H9 (cell line): ENCODE measurements at regions not wholly inside any gene's neighbourhood (a gene's known extent, or its start where the extent isn't known, plus 50 kb on each side); places are given as distances from the start of the nearest gene placed in this dataset.

Experiments
- DNase-seq: peaks from one replicate; pipeline ENCODE4 v3.0.0-alpha.2; 2017
- H2AFZ ChIP-seq: one replicate; pipeline ENCODE4 v1.6.1; 2013; ENCODE audit warnings: mild to moderate bottlenecking, low read length, control low read depth, moderate library complexity
- H2AK5ac ChIP-seq: 2 replicates; pipeline ENCODE4 v1.6.1; 2013; ENCODE audit warnings: low read length, control low read depth, mixed read lengths; ENCODE audit not compliant: insufficient read length
- H2BK120ac ChIP-seq: one replicate; pipeline ENCODE4 v1.6.1; 2013; ENCODE audit warnings: low read depth, mild to moderate bottlenecking, low read length, control low read depth, inconsistent platforms; ENCODE audit not compliant: poor library complexity, severe bottlenecking
- H2BK12ac ChIP-seq: 2 replicates; pipeline ENCODE4 v1.6.1; 2013; ENCODE audit warnings: low read length, control low read depth, mixed read lengths, low read depth; ENCODE audit not compliant: insufficient read length
- H2BK15ac ChIP-seq: 2 replicates; pipeline ENCODE4 v1.6.1; 2013; ENCODE audit warnings: low read depth, low read length, control low read depth
- H2BK20ac ChIP-seq: one replicate; pipeline ENCODE4 v1.6.1; 2013; ENCODE audit warnings: low read depth, mild to moderate bottlenecking, low read length, control low read depth, inconsistent platforms; ENCODE audit not compliant: poor library complexity, severe bottlenecking
- H2BK5ac ChIP-seq: 2 replicates; pipeline ENCODE4 v1.6.1; 2013; ENCODE audit warnings: low read length, control low read depth, mixed read lengths; ENCODE audit not compliant: insufficient read length
- H3K14ac ChIP-seq: 2 replicates; pipeline ENCODE4 v1.6.1; 2013; ENCODE audit warnings: low read length, control low read depth; ENCODE audit not compliant: insufficient read depth
- H3K18ac ChIP-seq: 2 replicates; pipeline ENCODE4 v1.6.1; 2013; ENCODE audit warnings: low read depth, mild to moderate bottlenecking, mixed read lengths, low read length, control low read depth; ENCODE audit not compliant: insufficient read length
- H3K23ac ChIP-seq: 2 replicates; pipeline ENCODE4 v1.6.1; 2013; ENCODE audit warnings: low read length, control low read depth, mixed read lengths, low read depth; ENCODE audit not compliant: insufficient read length
- H3K23me2 ChIP-seq: 2 replicates; pipeline ENCODE4 v1.6.1; 2013; ENCODE audit warnings: low read depth, mild to moderate bottlenecking, mixed read lengths, low read length, control low read depth; ENCODE audit not compliant: insufficient read length, poor library complexity, severe bottlenecking
- H3K27ac ChIP-seq: 2 replicates; pipeline ENCODE4 v1.5.1; 2013; ENCODE audit warnings: low read length, control low read depth, mixed read lengths, low read depth; ENCODE audit not compliant: insufficient read length
- H3K27me3 ChIP-seq: 2 replicates; pipeline ENCODE4 v1.6.1; 2013; ENCODE audit warnings: low read length, control low read depth, inconsistent platforms; ENCODE audit not compliant: insufficient read depth
- H3K4ac ChIP-seq: 2 replicates; pipeline ENCODE4 v1.6.1; 2013; ENCODE audit warnings: low read depth, mild to moderate bottlenecking, control low read depth, inconsistent platforms, low read length, moderate library complexity
- H3K4me1 ChIP-seq: 2 replicates; pipeline ENCODE4 v1.6.1; 2013; ENCODE audit warnings: low read length, control low read depth, inconsistent platforms; ENCODE audit not compliant: insufficient read depth
- H3K4me2 ChIP-seq: 2 replicates; pipeline ENCODE4 v1.6.1; 2013; ENCODE audit warnings: low read length, control low read depth, mixed read lengths; ENCODE audit not compliant: insufficient read length, insufficient read depth
- H3K56ac ChIP-seq: 2 replicates; pipeline ENCODE4 v1.6.1; 2013; ENCODE audit warnings: low read depth, mild to moderate bottlenecking, mixed read lengths, low read length, control low read depth; ENCODE audit not compliant: insufficient read length
- H3K79me1 ChIP-seq: 2 replicates; pipeline ENCODE4 v1.6.1; 2013; ENCODE audit warnings: low read depth, mild to moderate bottlenecking, moderate library complexity, low read length, control low read depth, inconsistent platforms; ENCODE audit not compliant: insufficient read depth, poor library complexity, severe bottlenecking
- H3K79me2 ChIP-seq: 2 replicates; pipeline ENCODE4 v1.6.1; 2013; ENCODE audit warnings: low read length, control low read depth, inconsistent platforms; ENCODE audit not compliant: insufficient read depth
- H3K9ac ChIP-seq: 2 replicates; pipeline ENCODE4 v1.6.1; 2013; ENCODE audit warnings: low read length, control low read depth, mixed read lengths; ENCODE audit not compliant: insufficient read length; ENCODE audit errors: extremely low read depth
- H3K9me3 ChIP-seq: one replicate; pipeline ENCODE4 v1.6.1; 2013; ENCODE audit warnings: low read depth, low read length, inconsistent platforms; ENCODE audit not compliant: control insufficient read depth
- H3T11ph ChIP-seq: one replicate; pipeline ENCODE4 v1.6.1; 2013; ENCODE audit warnings: mild to moderate bottlenecking, low read length, control low read depth, inconsistent platforms
- H4K20me1 ChIP-seq: one replicate; pipeline ENCODE4 v1.6.1; 2013; ENCODE audit not compliant: control insufficient read depth, insufficient read length, insufficient read depth
- H4K5ac ChIP-seq: 2 replicates; pipeline ENCODE4 v1.6.1; 2013; ENCODE audit warnings: low read depth, mild to moderate bottlenecking, mixed read lengths, low read length, control low read depth; ENCODE audit not compliant: insufficient read length
- H4K8ac ChIP-seq: replicated peaks from 2 replicates; pipeline ENCODE4 v1.6.1; 2013; ENCODE audit warnings: low read length, control low read depth, mixed read lengths, low read depth; ENCODE audit not compliant: insufficient read length
- H4K91ac ChIP-seq: 2 replicates; pipeline ENCODE4 v1.6.1; 2013; ENCODE audit warnings: low read depth, mild to moderate bottlenecking, moderate library complexity, mixed read lengths, low read length, control low read depth; ENCODE audit not compliant: insufficient read length
- H3K27ac Mint-ChIP-seq, 3 experiments: 2 replicates in 2 of 3; 3 replicates in 1 of 3; pipeline ENCODE4 v1.8.0; 2020 to 2021; ENCODE audit warnings: mixed read lengths in 3 of 3, mild to moderate bottlenecking in 1 of 3, moderate library complexity in 1 of 3
- H3K27me3 Mint-ChIP-seq: 2 replicates; pipeline ENCODE4 v1.8.0; 2021; ENCODE audit warnings: low read depth, mild to moderate bottlenecking, moderate library complexity, mixed read lengths
- H3K36me3 Mint-ChIP-seq, 3 experiments: 2 replicates in 2 of 3; 3 replicates in 1 of 3; pipeline ENCODE4 v1.8.0; 2020 to 2021; ENCODE audit warnings: low read depth in 3 of 3, mixed read lengths in 3 of 3; ENCODE audit not compliant: insufficient read depth in 1 of 3
- H3K4me1 Mint-ChIP-seq, 2 experiments: 2 replicates each; pipeline ENCODE4 v1.8.0; 2020; ENCODE audit warnings: mixed read lengths in 2 of 2
- H3K4me3 Mint-ChIP-seq, 2 experiments: 2 replicates in 1 of 2; 3 replicates in 1 of 2; pipeline ENCODE4 v1.8.0; 2020 to 2021; ENCODE audit warnings: mild to moderate bottlenecking in 2 of 2, mixed read lengths in 2 of 2, moderate library complexity in 1 of 2
- H3K9me3 Mint-ChIP-seq, 2 experiments: 2 replicates in 1 of 2; 3 replicates in 1 of 2; pipeline ENCODE4 v1.8.0; 2020; ENCODE audit warnings: mild to moderate bottlenecking in 2 of 2, mixed read lengths in 2 of 2, moderate library complexity in 1 of 2
- WGBS: extraction: QIAGEN DNeasy Blood & Tissue Kit; methylation state at CpG from one replicate; pipeline ENCODE4 v1.1.7; 2013; ENCODE audit warnings: missing lambda C conversion rate, low lambda C conversion rate, mixed read lengths; ENCODE audit not compliant: insufficient read length; ENCODE audit errors: extremely low coverage; 5-methylcytosine and 5-hydroxymethylcytosine counted together
- TF ChIP-seq, protein P1 (sequence below): fragments of 200-600 bp; sonication (generic); conservative IDR thresholded peaks from 3 replicates; pipeline ENCODE4 v1.8.0; 2021; ENCODE audit warnings: antibody characterized with exemption, mild to moderate bottlenecking

DNA sequence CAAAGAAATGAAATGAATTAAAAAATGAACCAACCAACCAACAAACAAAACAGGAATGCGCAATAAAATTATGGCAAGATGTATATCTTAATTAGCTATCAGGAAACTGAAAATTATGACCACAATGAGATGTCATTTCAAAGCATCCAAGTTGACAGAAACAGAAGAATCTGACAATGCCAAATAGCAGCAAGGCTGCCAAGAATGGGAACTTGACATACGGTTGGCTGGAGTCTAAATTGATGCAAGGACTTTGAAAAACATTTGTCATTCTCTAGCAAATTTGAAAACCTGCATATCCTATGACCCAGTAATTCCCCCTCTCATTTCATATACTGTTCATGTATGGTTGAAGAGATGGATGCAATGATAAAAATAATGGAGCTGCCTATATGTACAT is 1262.6 kb downstream of the TBC1D22A start:
- H3K27me3 Mint-ChIP-seq: peaks cover 7% of the 10 kb centered on the region
- Histone ChIP-seq H3K27me3 (no peaks in the 10 kb centered on the region; the same call in 1 of the 2 replicates), H4K5ac (no peak overlapping the region), H2BK12ac (no peak overlapping the region), H4K20me1 (no peaks in the 10 kb centered on the region), H2AFZ (no peak overlapping the region), H3K79me1 (no peaks in the 10 kb centered on the region), H3K18ac (no peak overlapping the region), H2BK20ac (no peak overlapping the region), H3K79me2 (no peaks in the 10 kb centered on the region), H2AK5ac (no peak overlapping the region), H3K9me3 (peaks cover 6% of the 10 kb centered on the region), H3K27ac (no peak overlapping the region), H3K9ac (no peak overlapping the region), H3K4ac (no peak overlapping the region), H4K8ac (no peak overlapping the region), H3K23me2 (no peaks in the 10 kb centered on the region), H3K23ac (no peak overlapping the region), H2BK5ac (no peak overlapping the region), H2BK15ac (no peak overlapping the region), H3K4me1 (no peaks in the 10 kb centered on the region), H4K91ac (no peak overlapping the region), H3T11ph (no peak overlapping the region), H2BK120ac (no peak overlapping the region), H3K4me2 (no peak overlapping the region), H3K56ac (no peak overlapping the region), H3K14ac (no peak overlapping the region)
- H3K4me3 Mint-ChIP-seq: no peak overlapping the region
- DNase-seq: no peak
- no CpG with 5 or more reads among the region's 2 CpGs for WGBS
- peaks cover 7 to 9% (median 8%) of the 10 kb centered on the region in 3 experiments for H3K36me3 Mint-ChIP-seq
- no peak overlapping the region for H3K27ac Mint-ChIP-seq
- TF ChIP-seq, protein P1, sequence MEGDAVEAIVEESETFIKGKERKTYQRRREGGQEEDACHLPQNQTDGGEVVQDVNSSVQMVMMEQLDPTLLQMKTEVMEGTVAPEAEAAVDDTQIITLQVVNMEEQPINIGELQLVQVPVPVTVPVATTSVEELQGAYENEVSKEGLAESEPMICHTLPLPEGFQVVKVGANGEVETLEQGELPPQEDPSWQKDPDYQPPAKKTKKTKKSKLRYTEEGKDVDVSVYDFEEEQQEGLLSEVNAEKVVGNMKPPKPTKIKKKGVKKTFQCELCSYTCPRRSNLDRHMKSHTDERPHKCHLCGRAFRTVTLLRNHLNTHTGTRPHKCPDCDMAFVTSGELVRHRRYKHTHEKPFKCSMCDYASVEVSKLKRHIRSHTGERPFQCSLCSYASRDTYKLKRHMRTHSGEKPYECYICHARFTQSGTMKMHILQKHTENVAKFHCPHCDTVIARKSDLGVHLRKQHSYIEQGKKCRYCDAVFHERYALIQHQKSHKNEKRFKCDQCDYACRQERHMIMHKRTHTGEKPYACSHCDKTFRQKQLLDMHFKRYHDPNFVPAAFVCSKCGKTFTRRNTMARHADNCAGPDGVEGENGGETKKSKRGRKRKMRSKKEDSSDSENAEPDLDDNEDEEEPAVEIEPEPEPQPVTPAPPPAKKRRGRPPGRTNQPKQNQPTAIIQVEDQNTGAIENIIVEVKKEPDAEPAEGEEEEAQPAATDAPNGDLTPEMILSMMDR: no peak
- peaks cover 16 to 18% of the 10 kb centered on the region in 2 experiments for H3K9me3 Mint-ChIP-seq
- no peaks in the 10 kb centered on the region for H3K4me1 Mint-ChIP-seq
